ENCODE measurements at regions not wholly inside any gene's neighbourhood (a gene's known extent, or its start where the extent isn't known, plus 50 kb on each side); places are given as distances from the start of the nearest gene placed in this dataset.

- no peaks in the 10 kb centered on the region for H3K79me2 ChIP-seq (ENCODE audit: insufficient read depth, low read depth, low read length)
- H4K20me1 ChIP-seq (ENCODE audit: insufficient read depth, low read length), result no peaks in the 10 kb centered on the region
- H3K9me2 ChIP-seq (ENCODE audit: insufficient read depth, low read length), result no peaks in the 10 kb centered on the region
- H3K27ac ChIP-seq (ENCODE audit: low read depth, low read length, poor library complexity, severe bottlenecking), result no peak overlapping the region
- DNase-seq (ENCODE audit: low spot score), result no peak
- TF ChIP-seq CTCF (conservative IDR thresholded peaks at IDR 0.05; ENCODE audit: low read length) (no peak), EZH2phosphoT487 (IDR thresholded peaks at IDR 0.05; ENCODE audit: borderline replicate concordance, low read depth, low read length) (no peak)
- H3K36me3 ChIP-seq (ENCODE audit: insufficient read depth, low read length), result no peaks in the 10 kb centered on the region
- ChIA-PET POLR2A (interaction anchor here (1.5 kb wide), 1 partner anchor 754 kb away, joined by 5 read pairs; no protein-coding TSS in a partner anchor), CTCF (ENCODE audit: unreplicated experiment) (no interaction called here)
- H3K4me2 ChIP-seq (ENCODE audit: low read length), result no peak overlapping the region
- no peak overlapping the region for H3K4me3 ChIP-seq (ENCODE audit: low read depth, low read length, poor library complexity, severe bottlenecking)
- intact Hi-C loops (cut with micrococcal nuclease; ENCODE audit: unreplicated experiment), result loop anchor here (5.0 kb wide), 2 partner anchors 332 to 597 kb away; no protein-coding TSS in a partner anchor
- no peak overlapping the region for H2AFZ ChIP-seq (ENCODE audit: low read length)
- BruUV-seq (replicated peaks), result no TSS peak
- H3K4me1 ChIP-seq (ENCODE audit: insufficient read depth, low read length, poor library complexity, severe bottlenecking), result no peaks in the 10 kb centered on the region
- H3K9me3 ChIP-seq (ENCODE audit: low read length), result no peaks in the 10 kb centered on the region
Observed at GRCh38 chr12:91810077-91810476, 335.6 kb downstream of the BTG1 start.

DNA sequence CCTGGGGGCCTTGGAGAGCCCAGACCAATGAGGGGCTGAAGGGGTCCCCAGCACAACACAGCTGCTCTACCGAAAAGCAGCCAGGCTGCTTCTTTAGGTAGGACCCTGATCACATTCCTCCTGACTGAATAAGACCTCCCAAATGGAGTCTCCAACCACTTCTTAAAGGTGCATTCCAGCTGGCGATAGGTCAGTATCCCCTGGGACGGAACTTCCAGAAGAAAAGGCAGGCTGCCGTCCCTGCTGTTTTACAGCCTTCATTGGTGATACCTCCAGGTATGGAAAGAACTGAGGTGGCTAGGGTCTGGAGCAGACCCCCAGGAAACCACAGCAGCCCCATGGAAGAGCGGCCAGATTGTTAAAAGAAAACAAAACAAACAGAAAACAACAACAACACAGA is 340.6 kb downstream of the BTG1 start:
- Histone ChIP-seq H2AFZ (ENCODE audit: low read length) (no peak overlapping the region), H3K4me1 (ENCODE audit: insufficient read depth, low read length, poor library complexity, severe bottlenecking) (no peaks in the 10 kb centered on the region), H3K4me3 (ENCODE audit: low read depth, low read length, poor library complexity, severe bottlenecking) (no peak overlapping the region), H4K20me1 (ENCODE audit: insufficient read depth, low read length) (no peaks in the 10 kb centered on the region), H3K9me3 (ENCODE audit: low read length) (no peaks in the 10 kb centered on the region), H3K9me2 (ENCODE audit: insufficient read depth, low read length) (no peaks in the 10 kb centered on the region), H3K79me2 (ENCODE audit: insufficient read depth, low read depth, low read length) (no peaks in the 10 kb centered on the region), H3K27ac (ENCODE audit: low read depth, low read length, poor library complexity, severe bottlenecking) (no peak overlapping the region), H3K36me3 (ENCODE audit: insufficient read depth, low read length) (no peaks in the 10 kb centered on the region), H3K4me2 (ENCODE audit: low read length) (no peak overlapping the region)
- CTCF ChIA-PET (ENCODE audit: unreplicated experiment), result no interaction called here
- TF ChIP-seq EZH2phosphoT487 (IDR thresholded peaks at IDR 0.05; ENCODE audit: borderline replicate concordance, low read depth, low read length) (no peak), CTCF (conservative IDR thresholded peaks at IDR 0.05; ENCODE audit: low read length) (no peak)
- intact Hi-C loops (cut with micrococcal nuclease; ENCODE audit: unreplicated experiment), result no loop called here
- BruUV-seq (replicated peaks), result no TSS peak
- POLR2A ChIA-PET, result interaction anchor here (1.4 kb wide), 1 partner anchor 17 kb away, joined by 3 read pairs; no protein-coding TSS in a partner anchor
- DNase-seq (ENCODE audit: low spot score), result no peak

GRCh38 chr12:91804533-91804932 is 341.1 kb downstream of the BTG1 start:
- TF ChIP-seq CTCF (conservative IDR thresholded peaks at IDR 0.05; ENCODE audit: low read length), result no peak
- Histone ChIP-seq H3K4me2 (ENCODE audit: low read length) (no peak overlapping the region), H2AFZ (ENCODE audit: low read length) (no peak overlapping the region), H3K4me3 (ENCODE audit: low read depth, low read length, poor library complexity, severe bottlenecking) (no peak overlapping the region), H3K4me1 (ENCODE audit: insufficient read depth, low read length, poor library complexity, severe bottlenecking) (no peaks in the 10 kb centered on the region), H3K79me2 (ENCODE audit: insufficient read depth, low read depth, low read length) (no peaks in the 10 kb centered on the region), H4K20me1 (ENCODE audit: insufficient read depth, low read length) (no peaks in the 10 kb centered on the region), H3K36me3 (ENCODE audit: insufficient read depth, low read length) (no peaks in the 10 kb centered on the region), H3K9me2 (ENCODE audit: insufficient read depth, low read length) (no peaks in the 10 kb centered on the region), H3K9me3 (ENCODE audit: low read length) (no peaks in the 10 kb centered on the region), H3K27ac (ENCODE audit: low read depth, low read length, poor library complexity, severe bottlenecking) (no peak overlapping the region)
- POLR2A ChIA-PET, result interaction anchor here (1.4 kb wide), 1 partner anchor 17 kb away, joined by 3 read pairs; no protein-coding TSS in a partner anchor
- BruUV-seq (replicated peaks), result no TSS peak
- CTCF ChIA-PET (ENCODE audit: unreplicated experiment), result no interaction called here
- no peak for DNase-seq (ENCODE audit: low spot score)
- intact Hi-C loops (cut with micrococcal nuclease; ENCODE audit: unreplicated experiment), result no loop called here
